Urinary bladder (tissue), 3 donors: ENCODE measurements at regions not wholly inside any gene's neighbourhood (a gene's known extent, or its start where the extent isn't known, plus 50 kb on each side); places are given as distances from the start of the nearest gene placed in this dataset.
"Not testable (repeated sequence)": the region's sequence is repeated elsewhere in the genome, so short reads cannot be mapped to it uniquely, and the experiment has no call there.

Source experiments
- DNase-seq: peaks from one replicate; pipeline ENCODE4 v3.0.0-alpha.2; 2015; ENCODE audit errors: extremely low spot score
- H3K27ac ChIP-seq: one replicate; pipeline ENCODE4 v1.5.1; 2013; ENCODE audit warnings: low read depth, mild to moderate bottlenecking, moderate library complexity
- H3K36me3 ChIP-seq: one replicate; pipeline ENCODE4 v1.6.1; 2013; ENCODE audit warnings: mild to moderate bottlenecking, moderate library complexity; ENCODE audit not compliant: insufficient read depth
- H3K4me1 ChIP-seq: one replicate; pipeline ENCODE4 v1.6.1; 2013; ENCODE audit warnings: mild to moderate bottlenecking, moderate library complexity; ENCODE audit not compliant: insufficient read depth
- H3K4me3 ChIP-seq: one replicate; pipeline ENCODE4 v1.5.1; 2013; ENCODE audit warnings: low read depth, low read length
- WGBS: extraction: QIAGEN DNeasy Blood & Tissue Kit; methylation state at CpG from one replicate; pipeline ENCODE4 v1.1.7; 2013; 5-methylcytosine and 5-hydroxymethylcytosine counted together
- donor health status: healthy with polysubstance abuse.
- donor health status: healthy.

DNA sequence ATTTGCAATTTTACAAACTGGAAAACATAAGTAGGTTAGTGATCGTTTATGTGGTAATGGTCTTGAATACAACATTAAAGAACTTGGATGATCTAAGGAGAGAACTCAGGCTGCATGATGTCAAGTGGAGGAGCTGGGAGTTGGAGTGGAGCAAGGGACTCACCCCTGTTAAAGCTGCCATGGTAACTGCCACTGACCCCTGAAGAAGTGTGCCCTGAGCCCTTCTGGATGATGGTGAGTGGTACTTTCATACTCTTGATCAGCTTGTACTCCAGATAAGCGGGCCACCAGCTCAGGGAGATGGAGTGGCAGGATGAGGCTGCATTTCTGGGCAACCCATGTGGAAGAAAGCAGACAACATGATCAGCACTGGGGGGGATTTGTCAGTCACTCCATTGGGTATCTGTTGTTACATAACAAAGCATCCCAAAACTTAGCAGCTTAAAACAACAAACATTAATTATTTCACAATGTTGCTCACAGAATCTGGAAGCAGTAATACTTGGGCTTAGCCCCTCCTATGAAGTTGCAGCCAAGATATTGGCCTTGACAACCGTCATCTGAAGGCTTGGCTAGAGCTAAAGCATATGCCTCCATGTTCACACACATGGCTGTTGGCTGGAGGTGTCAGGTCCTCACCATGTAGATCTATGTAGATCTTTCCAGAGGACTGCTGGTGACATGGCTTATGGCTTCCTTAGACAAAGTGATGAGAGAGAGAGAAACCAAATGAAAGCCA is 213.8 kb downstream of the DUSP10 start:
- DNase-seq: no peak

DNA sequence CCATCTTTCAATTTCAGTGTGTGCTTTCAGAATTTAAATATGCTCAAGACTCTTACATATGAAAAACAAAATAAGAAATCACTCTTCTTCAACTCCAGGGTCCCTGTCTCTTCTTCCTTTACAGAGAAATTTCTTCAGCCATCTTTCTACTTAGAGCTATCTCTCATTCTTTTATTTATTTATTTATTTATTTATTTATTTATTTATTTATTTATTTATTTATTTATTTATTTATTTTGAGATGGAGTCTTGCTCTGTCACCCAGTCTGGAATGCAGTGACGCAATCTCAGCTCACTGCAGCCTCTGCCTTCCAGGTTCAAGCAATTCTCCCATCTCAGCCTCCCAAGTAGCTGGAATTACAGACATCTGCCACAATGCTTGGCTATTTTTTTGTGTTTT is 211.7 kb downstream of the DUSP10 start:
- 98% methylated on average over 1 of the region's 1 CpG for WGBS
- H3K36me3 ChIP-seq, H3K27ac ChIP-seq, DNase-seq, H3K4me1 ChIP-seq, H3K4me3 ChIP-seq: not testable (repeated sequence)

More for the DNA sequence above, 213.8 kb downstream of the DUSP10 start:
- H3K27ac ChIP-seq: no peak overlapping the region
- WGBS: 82% methylated on average over 3 of the region's 3 CpGs
- H3K4me3 ChIP-seq: no peak overlapping the region
- H3K36me3 ChIP-seq: no peaks in the 10 kb centered on the region
- no peaks in the 10 kb centered on the region for H3K4me1 ChIP-seq

DNA sequence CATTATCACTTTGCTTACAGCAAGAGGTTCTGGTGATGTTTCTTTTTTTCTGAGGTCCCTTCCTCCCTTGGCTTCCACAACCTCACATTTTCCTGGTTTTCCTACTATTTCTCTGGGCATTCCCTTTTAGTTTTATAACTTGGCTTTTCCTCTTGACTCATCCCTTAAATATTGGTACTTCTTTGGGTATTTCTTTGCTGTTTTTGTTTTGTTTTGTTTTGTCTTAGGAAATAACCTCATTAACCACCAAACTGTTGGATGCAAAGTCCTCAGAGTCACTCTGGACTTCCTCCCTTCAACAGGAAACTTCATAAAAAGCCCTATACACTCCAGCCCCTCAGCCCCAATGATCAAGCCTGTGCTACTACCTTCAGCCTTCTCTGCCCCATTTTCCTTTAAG is 211.1 kb downstream of the DUSP10 start:
- Histone ChIP-seq H3K27ac (no peak overlapping the region), H3K4me3 (no peak overlapping the region), H3K4me1 (no peaks in the 10 kb centered on the region), H3K36me3 (no peaks in the 10 kb centered on the region)
- DNase-seq: no peak

DNA sequence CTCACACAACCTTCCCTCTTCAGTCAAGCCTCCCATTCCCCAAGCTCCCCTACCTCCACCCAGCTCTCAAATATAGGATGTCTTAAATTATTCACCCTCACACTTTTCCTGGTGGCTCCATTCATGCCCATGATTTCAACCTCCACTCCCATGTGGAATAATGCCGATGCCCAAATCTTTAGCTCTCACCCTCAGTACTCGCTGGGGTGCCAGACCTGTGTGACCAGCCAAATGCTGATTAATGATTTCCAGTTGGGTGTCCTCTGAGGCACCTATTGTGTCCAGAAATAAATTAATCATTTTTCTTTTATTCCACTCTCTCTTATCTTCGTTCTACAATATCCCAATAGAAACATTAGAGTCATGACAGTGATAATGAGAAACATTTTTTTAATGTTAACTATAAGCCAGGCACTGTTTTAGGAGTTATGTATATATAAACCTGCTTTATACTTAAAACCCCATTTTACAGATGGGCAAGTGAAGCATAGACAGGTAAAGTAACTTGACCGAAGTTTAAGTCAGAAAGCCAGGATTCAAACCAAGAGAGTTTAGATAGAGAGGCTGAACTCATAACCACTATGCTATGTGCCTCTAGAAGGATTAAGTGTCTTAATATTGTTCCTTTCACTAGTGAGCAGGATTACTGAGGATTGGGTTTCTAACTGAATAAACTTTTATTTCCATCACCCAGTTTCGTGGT is 209.7 kb downstream of the DUSP10 start:
- 87% methylated on average over 5 of the region's 5 CpGs for WGBS
- Histone ChIP-seq H3K4me1 (no peaks in the 10 kb centered on the region), H3K27ac (no peak overlapping the region), H3K36me3 (no peaks in the 10 kb centered on the region), H3K4me3 (no peak overlapping the region)
- no peak for DNase-seq

DNA sequence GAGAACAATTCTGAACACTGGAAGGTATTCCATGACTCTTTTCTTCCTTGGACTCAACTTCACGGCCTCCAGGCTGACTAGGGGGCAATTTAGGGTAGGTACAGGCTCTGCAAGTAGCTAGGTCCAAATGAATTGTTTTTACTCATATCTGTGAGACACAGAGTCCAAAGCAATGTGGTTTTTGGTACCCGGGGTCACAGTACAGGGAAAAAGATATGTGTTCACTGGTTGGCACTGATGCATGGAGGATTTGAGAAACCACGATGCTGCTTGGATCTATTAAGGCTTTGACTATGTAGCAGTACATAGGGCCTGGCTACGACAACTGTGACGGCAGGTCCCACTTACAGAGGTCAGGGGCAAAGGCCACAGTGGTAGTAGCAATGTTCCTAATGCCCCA is 200.6 kb downstream of the DUSP10 start:
- no peak for DNase-seq

DNA sequence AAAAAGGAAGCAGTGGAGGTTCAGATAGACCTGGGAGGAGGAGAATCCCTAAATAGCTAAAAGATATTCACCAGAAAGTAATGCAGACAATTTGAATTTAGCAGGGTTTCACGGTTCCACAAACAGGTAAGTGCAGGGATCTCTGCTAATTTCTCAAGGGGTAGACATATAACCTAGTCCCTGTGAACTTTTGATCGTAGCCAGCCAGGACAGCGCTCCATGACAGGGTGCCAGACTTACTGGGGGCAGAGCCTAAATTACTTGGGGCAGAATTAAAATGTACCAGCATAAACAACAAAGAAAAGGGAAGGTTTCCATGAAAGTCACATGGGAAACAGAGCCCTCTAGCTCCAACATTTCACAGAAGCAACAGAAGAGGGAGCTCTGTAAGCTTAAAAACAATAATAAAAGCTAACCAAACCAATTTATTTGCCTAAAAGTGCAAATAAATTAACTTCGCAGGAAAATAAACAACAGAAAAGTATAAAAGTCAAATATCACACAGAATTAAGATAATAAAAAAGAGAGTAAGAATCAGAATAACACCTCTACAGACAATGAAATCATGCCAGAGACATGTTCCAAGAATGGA is 198.3 kb downstream of the DUSP10 start:
- H3K4me3 ChIP-seq: no peak overlapping the region
- no peak overlapping the region for H3K27ac ChIP-seq
- WGBS: 46% methylated on average over 4 of the region's 4 CpGs
- H3K4me1 ChIP-seq: no peaks in the 10 kb centered on the region
- DNase-seq: no peak
- no peaks in the 10 kb centered on the region for H3K36me3 ChIP-seq

More for the DNA sequence above, 200.6 kb downstream of the DUSP10 start:
- no peak overlapping the region for H3K27ac ChIP-seq
- no peak overlapping the region for H3K4me3 ChIP-seq
- no peaks in the 10 kb centered on the region for H3K4me1 ChIP-seq
- no peaks in the 10 kb centered on the region for H3K36me3 ChIP-seq
- 89% methylated on average over 5 of the region's 5 CpGs for WGBS

DNA sequence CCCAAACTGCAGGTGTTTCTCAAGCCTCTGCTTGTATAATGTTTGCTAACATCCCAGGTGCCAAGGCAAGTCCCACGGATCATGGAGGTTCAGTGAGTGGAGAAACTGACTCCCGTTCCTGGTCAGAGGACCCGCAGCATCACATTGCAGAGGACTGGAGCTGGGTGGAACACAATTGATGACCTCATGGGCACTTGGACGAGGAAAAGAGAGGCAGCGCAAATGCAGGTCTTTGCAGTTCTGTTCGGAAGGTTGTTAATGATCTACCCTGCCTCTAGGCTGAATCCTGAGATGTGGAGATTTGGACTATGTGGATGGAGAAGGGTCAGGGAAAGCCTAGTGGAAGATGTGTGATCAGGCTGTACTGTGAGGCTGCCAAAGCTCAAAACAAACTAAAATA is 192.9 kb downstream of the DUSP10 start:
- no peak overlapping the region for H3K27ac ChIP-seq
- H3K4me1 ChIP-seq: no peaks in the 10 kb centered on the region
- no peak overlapping the region for H3K4me3 ChIP-seq
- no peaks in the 10 kb centered on the region for H3K36me3 ChIP-seq
- WGBS: 91% methylated on average over 6 of the region's 6 CpGs
- DNase-seq: no peak

DNA sequence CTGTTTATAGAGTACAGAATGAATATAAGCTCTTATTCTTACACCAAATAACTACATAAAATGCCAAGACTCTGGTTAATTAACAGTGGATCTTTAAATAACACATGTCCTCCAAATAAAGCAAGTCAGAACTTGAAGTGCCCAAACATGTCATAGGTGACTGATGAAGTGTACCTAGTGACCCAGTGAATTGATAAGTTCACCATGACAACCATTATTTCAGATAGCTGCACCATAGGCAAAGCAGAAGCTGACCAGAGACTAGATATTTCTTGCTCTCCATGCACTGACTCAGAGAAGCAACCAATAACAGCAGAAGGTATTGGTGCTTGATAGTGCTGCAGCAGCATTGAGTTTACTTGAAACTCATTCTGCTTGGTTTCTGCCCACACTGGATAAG is 192.1 kb downstream of the DUSP10 start:
- H3K4me3 ChIP-seq: no peak overlapping the region
- H3K4me1 ChIP-seq: no peaks in the 10 kb centered on the region
- no peak overlapping the region for H3K27ac ChIP-seq
- no peaks in the 10 kb centered on the region for H3K36me3 ChIP-seq
- no peak for DNase-seq

DNA sequence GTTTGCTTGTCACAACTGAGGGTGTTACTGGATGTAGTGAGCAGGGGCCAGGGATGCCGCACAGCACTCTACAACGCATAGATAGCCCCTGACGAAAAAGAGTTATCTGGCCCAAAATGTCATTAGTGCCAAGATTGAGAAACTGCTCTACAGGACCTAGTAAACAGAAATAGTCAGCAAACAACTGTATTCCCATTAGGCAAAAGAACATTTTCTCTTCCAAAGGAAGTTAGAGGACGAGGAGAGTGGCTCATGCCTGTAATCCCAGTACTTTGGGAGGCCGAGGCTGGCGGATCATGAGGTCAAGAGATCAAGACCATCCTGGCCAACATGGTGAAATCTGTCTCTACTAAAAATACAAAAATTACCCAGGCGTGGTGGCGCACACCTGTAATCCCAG is 189.1 kb downstream of the DUSP10 start:
- not testable (repeated sequence) for H3K4me1 ChIP-seq, H3K36me3 ChIP-seq, H3K4me3 ChIP-seq, H3K27ac ChIP-seq, DNase-seq
- WGBS: 91% methylated on average over 8 of the region's 8 CpGs

DNA sequence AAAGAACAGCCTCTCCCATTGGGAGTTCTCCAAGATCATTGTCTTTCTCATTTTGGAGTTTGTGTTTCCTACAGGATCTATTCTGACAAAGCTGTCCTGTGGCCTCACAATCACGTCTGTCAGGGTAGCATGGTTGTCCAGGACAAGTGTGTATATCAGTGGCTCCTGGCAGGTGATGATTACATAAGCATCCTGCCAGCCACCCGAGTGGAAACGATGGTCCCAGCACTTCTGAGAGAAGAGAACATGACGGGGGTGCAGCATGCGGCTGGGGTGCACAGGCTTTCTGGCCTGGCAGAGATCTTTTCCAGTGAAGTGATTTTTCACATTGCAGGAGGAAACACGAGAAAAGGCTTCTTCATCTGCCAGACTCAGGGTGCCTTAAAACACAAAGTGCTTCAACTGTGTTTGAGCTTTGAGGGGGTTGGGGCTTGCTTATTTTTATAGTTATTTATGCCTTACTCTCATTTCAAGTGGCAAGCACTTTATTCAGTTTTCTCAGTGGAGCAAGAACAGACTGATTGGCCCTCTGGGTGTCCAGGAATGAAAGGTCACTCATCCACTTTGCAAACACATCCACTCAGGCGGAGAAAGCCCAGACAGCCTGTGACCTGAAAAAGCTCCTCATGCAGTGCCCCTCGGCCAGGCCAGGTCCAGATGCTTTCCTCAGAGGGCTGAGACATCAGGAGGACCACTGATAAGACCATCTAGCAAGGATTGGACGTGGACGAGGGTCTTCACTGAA is 186.0 kb downstream of the DUSP10 start:
- no peak for DNase-seq
- Histone ChIP-seq H3K36me3 (no peaks in the 10 kb centered on the region), H3K27ac (no peak overlapping the region), H3K4me1 (no peaks in the 10 kb centered on the region), H3K4me3 (no peak overlapping the region)
- WGBS: 82% methylated on average over 10 of the region's 10 CpGs

DNA sequence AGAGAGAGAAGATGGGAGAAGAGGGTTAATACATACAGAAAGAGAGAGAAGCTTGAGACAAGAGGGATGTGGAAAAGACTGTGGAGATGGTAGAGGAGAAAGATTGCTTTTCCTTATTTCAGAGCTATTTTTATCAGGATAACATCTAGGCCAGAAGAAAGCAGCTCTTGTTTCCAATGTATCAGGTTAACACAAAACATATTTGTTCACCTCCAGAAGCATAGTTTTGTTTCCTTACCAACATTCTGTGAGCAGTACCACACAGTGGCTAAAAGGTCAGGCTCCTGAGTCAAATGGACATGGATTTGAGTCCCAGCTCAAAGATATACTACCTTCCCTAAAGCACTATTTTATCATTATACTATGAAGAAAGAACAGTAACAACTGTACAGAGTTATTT is 185.5 kb downstream of the DUSP10 start:
- no peak overlapping the region for H3K4me3 ChIP-seq
- no peak overlapping the region for H3K27ac ChIP-seq
- no peak for DNase-seq
- H3K4me1 ChIP-seq: no peaks in the 10 kb centered on the region
- H3K36me3 ChIP-seq: no peaks in the 10 kb centered on the region

DNA sequence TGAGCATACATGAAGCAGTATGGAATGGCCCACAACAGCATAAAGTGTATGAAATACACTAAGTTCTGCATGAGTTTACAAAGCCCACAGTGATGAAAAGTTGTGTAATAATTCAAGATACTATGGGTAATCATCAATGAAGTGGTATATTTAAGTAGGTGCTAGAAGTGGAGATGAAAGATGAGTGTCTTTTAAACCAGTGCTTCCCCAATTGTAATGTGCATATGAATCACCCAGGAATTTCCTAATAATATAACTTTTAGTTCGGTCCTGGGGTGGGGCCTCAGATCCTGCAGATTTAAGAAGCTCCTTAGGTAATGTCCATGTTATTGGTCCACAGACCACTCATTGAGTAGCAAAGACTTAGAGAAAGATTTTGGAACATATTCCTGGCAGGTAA is 184.9 kb downstream of the DUSP10 start:
- WGBS: 89% methylated on average over 1 of the region's 1 CpG

DNA sequence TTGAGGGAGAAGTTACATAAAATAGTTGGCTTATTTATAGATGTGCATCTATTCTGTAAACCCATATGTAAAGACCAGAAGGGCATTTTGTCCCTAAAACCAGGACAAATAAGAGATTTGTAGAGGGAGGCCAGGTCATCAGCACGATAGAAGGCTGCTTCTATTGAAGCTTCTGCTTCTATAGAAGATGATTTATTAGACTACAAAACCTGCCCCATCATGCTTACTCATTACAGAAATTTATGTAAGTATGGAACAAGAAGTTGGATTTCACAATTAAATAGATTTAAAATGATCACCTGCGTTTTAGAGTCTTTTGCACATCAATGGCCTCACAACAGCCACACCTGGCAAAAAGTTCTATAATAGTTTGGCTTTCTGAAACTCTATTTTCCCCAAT is 183.5 kb downstream of the DUSP10 start:
- no peak overlapping the region for H3K4me3 ChIP-seq
- no peaks in the 10 kb centered on the region for H3K36me3 ChIP-seq
- no peaks in the 10 kb centered on the region for H3K4me1 ChIP-seq
- 74% methylated on average over 2 of the region's 2 CpGs for WGBS
- DNase-seq: no peak
- no peak overlapping the region for H3K27ac ChIP-seq

More for the DNA sequence above, 184.9 kb downstream of the DUSP10 start:
- Histone ChIP-seq H3K36me3 (no peaks in the 10 kb centered on the region), H3K4me3 (no peak overlapping the region), H3K4me1 (no peaks in the 10 kb centered on the region), H3K27ac (no peak overlapping the region)
- no peak for DNase-seq

DNA sequence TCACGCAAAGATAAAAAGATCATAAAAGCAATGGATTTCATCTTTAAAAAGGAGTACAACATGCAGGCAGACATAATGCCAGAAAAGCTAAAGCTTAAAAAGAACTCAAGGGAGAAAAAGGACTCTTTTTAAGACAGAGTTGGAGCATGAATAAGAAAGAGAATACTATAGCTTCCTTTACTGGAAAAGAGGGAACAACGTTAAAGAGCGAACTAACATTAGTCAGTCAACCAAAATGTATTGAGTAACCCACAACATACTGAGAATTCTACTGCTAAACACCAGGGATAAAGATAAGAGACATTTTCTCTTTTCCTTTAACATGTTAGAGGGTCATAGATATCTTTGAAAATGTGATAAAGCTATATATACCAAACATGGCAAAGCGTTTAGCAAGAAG is 182.0 kb downstream of the DUSP10 start:
- H3K4me1 ChIP-seq: no peaks in the 10 kb centered on the region
- no peaks in the 10 kb centered on the region for H3K36me3 ChIP-seq
- no peak for DNase-seq
- H3K27ac ChIP-seq: no peak overlapping the region
- H3K4me3 ChIP-seq: no peak overlapping the region
- 80% methylated on average over 4 of the region's 4 CpGs for WGBS
